SKM-1 treated with dmso at 0.1 percent for 144 hours (cell line): ENCODE measurements at regions not wholly inside any gene's neighbourhood (a gene's known extent, or its start where the extent isn't known, plus 50 kb on each side); places are given as distances from the start of the nearest gene placed in this dataset.
A peak's percentile ranks its signal among the peaks of the same experiment; 100 is the strongest.

Source experiments
- DNase-seq: peaks from one replicate; lab custom pipeline; 2025; ENCODE audit not compliant: unreplicated experiment; lab: John Stamatoyannopoulos, UW

DNA sequence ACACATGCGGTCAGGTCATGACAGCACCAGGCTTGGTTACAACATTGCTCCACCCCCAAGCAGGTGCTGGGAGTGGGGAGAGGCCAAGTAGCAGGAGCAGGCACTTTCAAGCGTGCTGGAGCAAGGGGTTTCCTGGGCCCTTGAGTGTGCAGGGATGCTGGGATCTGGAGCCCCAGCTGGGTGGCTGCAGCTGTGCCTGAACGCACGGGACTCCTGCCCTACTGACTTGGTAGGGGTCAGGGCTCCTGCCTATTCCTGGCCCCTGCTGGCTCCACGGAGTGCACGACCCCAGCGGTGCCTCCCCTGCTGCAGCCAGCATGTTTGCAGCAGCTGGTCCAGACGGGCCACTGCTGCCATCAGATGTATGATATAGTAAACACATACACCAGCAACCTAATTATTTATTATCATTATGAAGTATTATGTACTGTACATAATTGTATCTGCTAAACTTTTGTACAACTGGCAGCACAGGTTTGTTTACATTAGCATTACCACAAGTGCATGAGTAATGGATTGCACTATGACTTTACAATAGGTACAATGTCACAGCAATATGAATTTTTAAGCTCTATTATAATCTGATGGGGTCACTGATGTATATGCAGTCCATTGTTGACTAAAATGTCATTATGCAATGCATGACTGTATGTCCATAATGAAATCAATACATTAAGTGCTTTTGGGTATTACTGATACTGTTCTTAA, 620.6 kb downstream of the RAPGEF2 start:
- DNase-seq: no peak

DNA sequence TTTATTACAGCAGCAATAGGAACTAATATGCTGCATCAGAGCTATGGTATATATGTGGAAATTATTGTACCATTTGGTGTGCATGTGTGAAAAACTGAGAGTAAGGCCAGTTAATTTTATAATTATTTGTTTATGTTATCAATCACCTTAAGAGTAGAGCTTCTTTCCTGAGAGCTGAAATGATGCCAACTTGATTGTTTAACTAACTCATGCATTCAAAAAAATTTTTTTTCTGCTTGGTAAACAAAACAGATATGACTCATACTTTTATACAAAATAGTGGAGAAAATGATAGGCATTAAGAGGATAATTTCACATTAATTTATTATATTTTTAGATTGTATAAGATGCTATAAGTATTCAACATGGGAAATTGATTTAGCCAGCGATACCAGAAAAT, 622.7 kb downstream of the RAPGEF2 start:
- DNase-seq: no peak

DNA sequence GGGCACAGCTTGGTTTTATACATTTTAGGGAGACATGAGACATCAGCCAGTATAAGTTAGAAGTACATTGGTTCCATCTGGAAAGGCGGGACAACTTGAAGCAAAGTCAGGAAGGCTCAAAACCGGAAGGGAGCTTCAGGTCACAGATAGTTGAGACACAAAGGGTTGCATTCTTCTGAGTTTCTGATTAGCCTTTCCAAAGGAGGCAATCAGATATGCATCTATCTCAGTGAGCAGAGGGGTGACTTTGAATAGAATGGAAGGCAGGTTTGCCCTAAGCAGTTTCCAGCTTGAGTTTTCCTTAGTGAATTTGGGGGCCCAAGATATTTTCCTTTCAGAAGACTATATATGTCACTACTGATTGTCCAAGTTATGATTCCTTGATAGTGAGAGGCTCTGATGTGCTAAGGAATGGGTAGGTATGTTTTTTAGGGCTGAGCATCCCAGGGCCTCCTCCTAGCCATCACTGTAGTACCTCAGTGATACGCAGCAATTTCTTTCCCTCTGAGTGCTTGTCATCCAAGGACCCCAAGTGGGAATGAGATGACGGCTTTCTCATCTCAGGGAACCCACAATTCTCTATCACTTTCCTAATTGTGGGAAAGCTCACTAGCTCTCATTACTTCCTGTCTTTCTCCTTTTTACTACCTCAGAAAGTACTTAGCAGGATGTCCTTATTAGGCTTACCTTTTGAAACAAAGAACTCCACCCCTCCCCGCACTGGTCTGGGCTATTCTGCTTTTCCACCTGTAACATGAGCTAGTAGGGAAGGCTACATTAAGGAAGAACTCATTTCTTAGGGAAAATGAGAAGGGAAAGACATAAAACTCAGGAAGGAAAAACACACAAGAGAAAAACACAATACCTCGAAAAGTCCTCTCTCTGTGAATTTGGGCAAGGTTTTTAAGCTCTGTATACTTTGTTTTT, 632.7 kb downstream of the RAPGEF2 start:
- no peak for DNase-seq

DNA sequence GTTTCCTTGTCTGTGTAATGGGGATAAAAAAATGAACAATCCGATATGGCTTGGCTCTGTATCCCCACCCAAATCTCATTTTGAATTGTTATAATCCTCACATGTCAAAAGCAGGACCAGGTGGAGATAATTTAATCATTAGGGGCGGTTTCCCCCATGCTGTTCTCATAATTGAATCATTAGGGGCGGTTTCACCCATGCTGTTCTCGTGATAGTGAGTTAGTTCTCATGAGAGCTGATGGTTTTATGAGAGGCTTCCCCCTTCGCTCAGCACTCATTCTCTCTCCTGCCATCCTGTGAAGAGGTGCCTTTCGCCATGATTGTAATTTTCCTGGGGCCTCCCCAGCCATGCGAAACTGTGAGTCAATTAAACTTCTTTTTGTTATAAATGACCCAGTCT, 633.5 kb downstream of the RAPGEF2 start:
- DNase-seq: no peak

DNA sequence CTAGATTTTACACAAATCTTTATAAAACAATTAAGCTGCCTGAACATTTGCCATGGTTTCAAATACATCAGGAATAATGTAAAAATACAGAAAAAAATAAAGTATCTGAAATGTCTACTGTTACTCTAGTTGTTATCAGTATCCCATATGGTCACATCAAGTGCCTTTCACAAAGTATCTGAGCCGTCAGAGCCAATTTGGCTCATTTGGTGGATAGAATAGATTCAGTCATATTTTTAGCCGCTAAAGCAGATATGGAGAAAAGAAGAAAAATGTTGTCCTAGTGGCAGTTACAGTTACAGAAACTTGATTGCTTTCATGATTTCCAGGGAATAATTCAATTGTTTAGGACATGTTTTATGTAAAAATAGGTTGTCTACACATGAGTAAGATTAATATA, 641.1 kb downstream of the RAPGEF2 start:
- DNase-seq: no peak

DNA sequence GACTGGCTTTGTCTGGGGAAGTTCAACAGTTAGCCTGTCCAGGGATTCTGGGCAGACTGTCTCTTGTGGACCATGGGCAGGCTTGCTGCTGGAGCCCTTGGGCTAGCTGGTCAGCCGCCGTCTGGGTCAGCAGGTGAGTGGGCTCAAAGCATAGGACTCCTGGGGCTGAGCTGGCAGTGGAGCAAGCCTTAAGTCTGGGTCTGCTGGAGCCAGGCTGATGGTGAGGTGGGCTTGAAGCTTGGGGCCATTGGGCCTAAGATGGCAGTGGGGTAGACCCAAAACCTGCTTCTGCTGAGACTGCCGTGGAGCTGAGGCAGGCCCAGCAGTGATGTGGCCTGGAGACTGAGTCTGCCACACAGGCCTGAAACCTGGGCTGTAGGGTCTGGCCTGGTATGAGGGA, 645.1 kb downstream of the RAPGEF2 start:
- no peak for DNase-seq

DNA sequence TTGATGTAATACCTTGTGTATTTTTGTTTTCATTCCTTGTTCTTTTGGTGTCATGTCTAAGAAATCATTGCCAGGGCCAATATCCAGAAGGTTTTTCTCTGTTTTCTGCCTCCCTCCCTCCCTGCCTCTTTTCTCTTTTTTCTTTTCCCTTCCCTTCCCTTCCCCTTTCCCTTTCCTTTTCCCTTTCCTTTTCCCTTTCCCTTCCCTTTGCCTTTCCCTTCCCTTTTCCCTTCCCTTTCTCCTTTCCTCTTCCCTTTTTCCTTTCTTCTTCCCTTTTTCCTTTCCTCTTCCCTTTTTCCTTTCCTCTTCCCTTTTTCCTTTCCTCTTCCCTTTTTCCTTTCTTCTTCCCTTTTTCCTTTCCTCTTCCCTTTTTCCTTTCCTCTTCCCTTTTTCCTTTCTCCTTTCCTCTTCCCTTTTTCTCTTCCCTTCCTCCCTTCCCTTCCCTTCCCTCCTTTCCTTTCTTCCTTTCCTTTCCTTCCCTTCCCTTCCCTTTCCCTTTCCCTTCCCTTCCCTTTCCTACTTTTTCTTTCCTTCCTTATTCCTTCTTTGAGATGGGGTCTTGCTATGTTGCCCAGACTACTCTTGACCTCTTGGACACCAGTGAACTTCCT, 646.1 kb downstream of the RAPGEF2 start:
- no peak for DNase-seq

DNA sequence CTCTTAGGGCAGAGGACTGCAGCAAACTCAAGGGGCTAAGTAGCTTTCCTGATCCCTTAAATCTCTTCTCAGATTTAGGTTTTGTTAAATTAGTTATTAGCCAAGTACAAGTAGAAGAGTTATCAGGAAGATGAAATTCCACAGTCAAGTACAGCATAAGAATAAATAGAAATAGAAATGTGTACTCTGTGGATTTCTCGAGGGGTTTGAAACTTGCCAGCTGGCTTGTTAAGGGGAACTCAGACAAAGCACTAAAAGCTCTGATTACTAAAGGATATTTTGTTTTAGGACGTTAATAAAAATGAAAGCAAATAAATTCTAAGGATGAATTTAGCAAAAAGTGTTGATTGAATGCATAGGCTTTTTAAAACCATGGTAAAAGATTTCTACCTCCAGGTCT, 654.6 kb downstream of the RAPGEF2 start:
- DNase-seq: no peak

DNA sequence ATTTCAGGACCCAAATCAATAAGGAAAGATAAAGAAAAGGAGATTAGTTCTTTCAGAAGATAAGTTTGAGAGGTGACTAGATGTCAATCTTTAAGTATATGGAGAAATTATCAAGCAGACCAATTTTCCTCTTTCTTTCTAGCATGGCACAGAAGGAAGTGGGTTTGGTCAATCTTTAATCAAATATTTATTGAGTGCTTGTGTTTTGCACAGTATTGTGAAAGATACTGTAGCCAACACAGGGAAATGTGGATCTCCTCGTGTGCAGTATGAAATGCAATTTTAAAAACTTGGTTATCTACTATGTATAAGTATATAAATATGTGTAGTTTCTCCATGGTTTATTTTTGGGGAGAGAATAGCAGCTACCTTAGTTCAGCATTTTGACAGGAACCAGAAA, 655.2 kb downstream of the RAPGEF2 start:
- no peak for DNase-seq

DNA sequence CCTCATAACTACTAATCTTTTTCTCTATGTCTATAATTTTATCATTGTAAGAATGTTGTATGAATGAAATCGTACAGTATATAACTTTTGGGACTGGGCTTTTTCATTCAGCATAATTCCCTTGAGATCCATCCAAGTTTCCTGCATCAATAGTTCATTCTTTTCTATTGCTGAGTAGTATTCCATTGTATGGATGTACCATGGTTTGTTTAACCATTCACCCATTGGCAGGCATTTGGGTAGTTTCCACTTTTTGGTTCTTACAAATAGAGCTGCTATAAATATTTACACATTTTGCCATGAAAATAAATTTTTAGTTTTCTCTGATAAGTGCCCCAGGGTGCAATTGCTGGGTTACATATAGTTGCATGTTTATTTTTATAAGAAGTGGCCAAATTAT, 659.8 kb downstream of the RAPGEF2 start:
- no peak for DNase-seq

DNA sequence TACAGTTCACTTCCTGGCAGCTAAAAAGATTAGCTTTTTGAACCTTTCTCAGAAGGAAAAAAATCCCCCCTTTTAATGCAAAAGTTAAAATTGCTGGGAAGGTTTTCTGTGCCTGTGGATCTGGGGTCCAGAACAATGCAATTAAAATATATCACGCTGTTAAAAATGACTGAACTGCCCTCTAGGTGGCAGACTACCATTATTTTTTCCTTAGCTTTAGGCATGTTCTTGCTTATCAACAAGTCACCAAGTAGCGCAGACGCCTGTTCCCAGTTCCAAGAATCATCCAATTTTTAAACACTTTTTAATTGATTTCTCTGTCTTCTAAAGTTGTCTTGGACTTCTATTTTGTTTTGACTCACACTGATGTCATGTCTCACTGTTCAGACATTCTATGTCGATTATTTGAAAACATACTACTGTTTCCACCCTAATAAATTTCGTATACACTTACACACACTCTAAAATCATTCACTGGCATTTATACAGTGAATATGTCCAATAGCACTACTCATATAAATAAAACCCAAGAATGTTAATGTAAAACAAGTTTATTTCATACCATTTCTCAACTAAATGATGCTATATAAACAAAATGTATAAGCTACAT, 661.6 kb downstream of the RAPGEF2 start:
- DNase-seq: peak; percentile 42

DNA sequence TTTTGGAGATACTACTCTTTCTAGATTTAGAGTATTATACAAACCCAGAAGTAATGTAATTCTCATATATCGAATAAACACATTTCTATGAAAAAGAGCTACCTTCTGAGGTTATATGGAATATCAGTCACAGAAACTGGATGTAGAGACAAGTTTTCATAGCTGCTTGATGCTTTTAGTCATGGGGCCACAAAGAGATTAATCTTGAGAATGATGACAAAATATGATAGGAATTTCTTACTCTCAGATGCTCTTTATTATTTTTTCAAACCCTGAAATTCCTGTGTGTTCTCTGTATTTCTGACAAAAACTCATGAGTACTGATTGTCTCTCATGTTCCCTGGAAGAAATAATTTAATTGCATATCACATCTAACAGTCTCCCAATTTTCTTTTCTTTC, 662.5 kb downstream of the RAPGEF2 start:
- no peak for DNase-seq

DNA sequence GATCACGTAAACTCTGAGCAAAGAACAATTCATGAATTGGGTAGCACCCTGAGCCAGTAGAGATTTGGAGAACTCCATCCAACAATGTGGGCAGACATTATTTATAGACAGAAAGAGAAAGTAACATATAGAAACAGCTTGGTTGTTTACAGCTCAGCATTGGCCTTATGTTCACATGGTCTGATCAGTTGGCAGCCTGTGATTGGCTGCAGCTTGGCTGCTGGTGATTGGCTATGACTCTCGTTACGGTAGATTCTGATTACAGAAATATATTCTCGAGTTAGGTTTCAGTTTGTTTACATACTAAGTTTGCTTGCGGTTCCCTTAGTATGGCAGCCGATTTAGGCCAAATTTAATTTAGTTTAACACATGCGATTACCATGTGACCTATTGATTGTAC, 663.4 kb downstream of the RAPGEF2 start:
- DNase-seq: no peak

DNA sequence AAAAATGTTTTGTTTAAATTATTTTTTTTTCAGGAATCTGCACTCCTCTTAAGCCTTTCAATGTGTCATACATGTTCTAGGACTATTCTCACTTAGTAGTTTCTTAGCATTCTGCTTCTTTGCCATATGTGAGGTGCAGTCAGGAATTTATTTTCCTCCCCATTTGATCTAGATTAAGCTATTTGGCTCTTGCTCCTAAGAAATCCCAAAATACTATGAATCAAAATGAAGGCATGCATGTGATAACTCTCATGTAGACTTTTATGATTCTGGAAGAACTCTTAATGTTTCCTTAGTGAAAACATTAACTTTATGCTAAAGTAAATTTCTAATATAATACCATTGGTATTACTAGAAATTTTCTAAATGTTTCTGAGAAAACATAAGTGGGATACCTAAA, 664.5 kb downstream of the RAPGEF2 start:
- no peak for DNase-seq

DNA sequence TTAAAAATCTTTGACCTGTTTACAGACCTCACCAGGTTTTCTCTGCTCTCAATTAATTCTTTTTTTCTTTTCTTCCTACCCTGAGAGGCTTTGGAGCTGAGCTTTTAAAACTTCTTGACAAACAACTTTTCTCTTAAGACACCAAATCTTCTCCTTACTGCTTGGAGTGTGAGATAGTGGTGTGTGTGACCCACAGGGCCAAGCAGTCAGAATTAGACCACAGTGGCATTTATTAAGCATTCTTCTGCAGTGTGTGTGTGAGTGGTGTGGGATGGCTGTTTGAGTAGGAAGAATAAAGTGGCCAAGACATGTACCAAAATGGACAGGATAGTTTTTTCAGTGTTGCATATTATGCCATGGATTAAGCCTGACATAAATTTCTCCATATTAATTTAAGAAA, 665.1 kb downstream of the RAPGEF2 start:
- DNase-seq: no peak

DNA sequence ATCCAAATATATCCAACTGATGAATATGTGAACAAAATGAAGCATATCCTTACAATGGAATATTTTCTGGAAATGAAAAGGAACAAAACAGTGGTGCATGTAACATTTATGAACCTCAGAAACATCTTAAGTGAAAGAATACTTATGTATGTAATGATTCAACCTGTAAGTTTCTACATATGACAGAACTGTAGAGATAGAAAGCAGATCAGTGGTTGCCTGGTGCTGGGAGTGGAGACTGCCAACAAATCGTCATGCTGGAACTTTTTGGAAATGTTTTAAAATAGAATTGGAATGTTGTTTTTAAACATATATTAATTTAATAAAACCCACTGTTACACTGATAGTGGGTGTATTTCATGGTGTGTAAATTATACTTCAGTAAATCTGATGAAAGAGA, 667.5 kb downstream of the RAPGEF2 start:
- no peak for DNase-seq

DNA sequence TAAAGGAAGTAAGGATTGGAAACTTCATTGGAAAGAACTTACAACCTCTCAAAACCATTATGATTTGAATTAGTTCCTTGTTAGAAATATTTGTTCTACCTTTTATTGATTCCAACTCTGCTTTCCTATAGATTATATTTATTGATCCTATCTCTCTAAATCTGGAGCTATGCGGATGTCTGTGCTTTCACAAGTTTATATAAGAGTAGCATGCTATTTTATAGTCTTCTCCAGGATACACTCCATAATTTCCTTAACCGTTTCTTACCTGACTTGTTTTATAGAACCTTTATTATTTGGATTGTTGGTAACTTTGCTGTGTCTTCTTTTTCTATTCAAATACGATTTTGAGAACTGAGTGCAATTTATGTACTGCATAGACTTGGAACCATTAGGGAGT, 668.1 kb downstream of the RAPGEF2 start:
- no peak for DNase-seq

DNA sequence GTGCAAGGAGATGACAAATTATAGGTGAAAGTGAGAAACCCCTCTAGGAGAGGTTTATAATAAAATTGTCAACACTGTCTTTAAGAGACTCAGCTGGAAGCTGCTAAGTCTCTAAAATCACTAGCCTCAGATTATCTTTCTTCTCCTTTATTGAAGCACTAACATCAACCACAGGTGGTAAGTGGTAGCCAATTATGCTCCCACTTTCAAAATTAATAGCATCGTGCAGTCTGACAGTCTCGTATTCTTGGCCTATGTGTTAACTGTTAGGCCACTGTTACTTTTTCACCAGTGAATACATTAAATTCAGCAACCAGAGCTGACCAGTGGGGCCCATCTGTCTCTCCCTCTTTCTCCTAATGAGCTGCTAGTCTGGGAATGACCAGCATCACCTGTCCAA, 674.1 kb downstream of the RAPGEF2 start:
- no peak for DNase-seq

DNA sequence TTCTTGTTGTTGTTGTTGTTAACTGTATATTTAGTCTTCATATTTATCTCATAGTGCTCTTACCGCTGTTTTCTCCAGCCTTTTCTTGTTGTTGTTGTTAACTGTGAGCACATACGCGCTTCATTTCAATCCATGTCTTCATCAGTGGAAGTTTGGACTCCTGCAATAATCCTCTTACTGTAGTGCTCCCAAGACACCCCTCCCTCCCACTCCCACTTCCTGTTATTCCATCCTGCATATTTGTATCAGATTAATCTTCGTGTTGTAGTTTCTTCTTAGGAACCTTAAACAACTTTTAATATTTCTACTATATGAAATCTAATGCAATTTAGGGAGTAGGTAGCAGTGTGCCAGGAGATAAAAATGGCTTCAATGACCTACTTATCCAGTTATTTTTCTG, 674.8 kb downstream of the RAPGEF2 start:
- no peak for DNase-seq

DNA sequence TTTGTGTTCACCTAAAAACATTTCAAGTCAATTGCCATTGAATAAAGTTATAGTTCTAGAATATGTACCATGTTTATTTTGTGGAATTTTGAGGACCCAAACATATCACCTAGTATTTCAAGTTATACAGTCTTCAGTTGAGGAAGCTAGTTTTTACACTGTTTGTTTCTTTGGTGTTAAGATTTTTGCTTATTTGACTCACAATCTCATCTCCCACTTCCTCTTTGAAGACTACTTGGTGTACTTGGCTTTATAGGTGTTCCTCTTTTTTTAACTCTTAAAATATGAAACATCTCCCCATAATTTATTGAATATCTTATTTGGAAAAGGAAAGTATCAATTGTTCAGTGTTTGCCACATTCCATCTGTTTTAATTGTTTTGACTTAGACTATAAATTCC, 675.4 kb downstream of the RAPGEF2 start:
- DNase-seq: peak; percentile 51

DNA sequence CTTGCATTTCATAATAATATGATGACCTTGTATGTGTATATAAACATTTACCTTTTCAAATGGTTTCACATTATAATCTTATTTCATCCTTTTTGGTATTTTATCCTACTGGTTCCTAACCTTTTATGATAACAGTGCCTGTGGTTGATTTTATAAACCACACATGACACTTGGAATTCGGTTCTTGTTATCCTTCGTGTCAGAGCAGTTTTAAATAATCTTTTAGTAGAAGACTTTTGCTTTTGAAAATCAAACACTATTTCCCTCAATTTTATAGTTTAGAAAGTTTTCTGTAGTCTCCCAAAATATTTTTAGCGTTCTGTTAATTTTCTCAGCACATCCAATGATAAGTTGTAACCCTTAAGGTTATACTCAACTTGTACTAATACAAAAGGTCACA, 676.8 kb downstream of the RAPGEF2 start:
- DNase-seq: no peak
